Keratinocyte (primary cell): ENCODE measurements at regions not wholly inside any gene's neighbourhood (a gene's known extent, or its start where the extent isn't known, plus 50 kb on each side); places are given as distances from the start of the nearest gene placed in this dataset.

Source experiments
- DNase-seq: peaks from one replicate; pipeline ENCODE4 v3.0.0-alpha.2; 2011; ENCODE audit warnings: low read depth, missing footprints, low spot score
- FAIRE-seq: peaks from 2 replicates; lab custom pipeline; 2011; peaks lifted over from hg19 to GRCh38; lab: Jason Lieb, UNC
- H2AFZ ChIP-seq: 2 replicates; pipeline ENCODE4 v1.6.0; 2012; ENCODE audit warnings: low read length, control low read depth, inconsistent platforms; ENCODE audit not compliant: control insufficient read depth
- H3K27ac ChIP-seq: 2 replicates; pipeline ENCODE4 v1.5.1; 2011; ENCODE audit warnings: low read length; ENCODE audit not compliant: control insufficient read depth, insufficient read depth
- H3K27me3 ChIP-seq: 3 replicates; pipeline ENCODE4 v1.6.0; 2011; ENCODE audit warnings: low read length; ENCODE audit not compliant: control insufficient read depth, insufficient read depth; ENCODE audit errors: extremely low read depth
- H3K36me3 ChIP-seq, 2 experiments: 2 replicates in 1 of 2; 3 replicates in 1 of 2; pipeline ENCODE4 v1.5.1; 2011; ENCODE audit warnings: low read length in 2 of 2, mild to moderate bottlenecking in 1 of 2; ENCODE audit not compliant: control insufficient read depth in 2 of 2, insufficient read depth in 2 of 2; ENCODE audit errors: extremely low read depth in 1 of 2
- H3K4me1 ChIP-seq: 3 replicates; pipeline ENCODE4 v1.5.1; 2011; ENCODE audit warnings: low read length; ENCODE audit not compliant: control insufficient read depth, insufficient read depth; ENCODE audit errors: extremely low read depth
- H3K4me2 ChIP-seq: 3 replicates; pipeline ENCODE4 v1.6.0; 2011; ENCODE audit warnings: low read depth, low read length; ENCODE audit not compliant: control insufficient read depth, insufficient read depth; ENCODE audit errors: extremely low read depth
- H3K4me3 ChIP-seq, 3 experiments: fragments of 200-600 bp in 1 of 3; sonication (generic) in 1 of 3; 2 replicates in 2 of 3; 3 replicates in 1 of 3; pipeline ENCODE4 v1.5.1; 2011 to 2016; ENCODE audit warnings: low read length in 3 of 3, mild to moderate bottlenecking in 3 of 3, control low read depth in 2 of 3, inconsistent platforms in 1 of 3, low read depth in 1 of 3, mixed read lengths in 1 of 3, mixed run types in 1 of 3, moderate library complexity in 1 of 3; ENCODE audit not compliant: control insufficient read depth in 2 of 3, insufficient read depth in 2 of 3; ENCODE audit errors: extremely low read depth in 1 of 3
- H3K79me2 ChIP-seq: 2 replicates; pipeline ENCODE4 v1.6.0; 2012; ENCODE audit warnings: low read length; ENCODE audit not compliant: control insufficient read depth, insufficient read depth
- H3K9ac ChIP-seq: 3 replicates; pipeline ENCODE4 v1.6.0; 2011; ENCODE audit warnings: low read length; ENCODE audit not compliant: control insufficient read depth, insufficient read depth; ENCODE audit errors: extremely low read depth
- H3K9me1 ChIP-seq: 3 replicates; pipeline ENCODE4 v1.6.0; 2011; ENCODE audit warnings: low read length; ENCODE audit not compliant: control insufficient read depth, insufficient read depth; ENCODE audit errors: extremely low read depth
- H3K9me3 ChIP-seq: 2 replicates; pipeline ENCODE4 v1.5.1; 2012; ENCODE audit warnings: low read depth, low read length; ENCODE audit not compliant: control insufficient read depth
- H4K20me1 ChIP-seq: 3 replicates; pipeline ENCODE4 v1.6.0; 2011; ENCODE audit warnings: low read length; ENCODE audit not compliant: control insufficient read depth, insufficient read depth; ENCODE audit errors: extremely low read depth
- EZH2 ChIP-seq: IDR thresholded peaks from one replicate; pipeline ENCODE4 v1.6.1; 2012; ENCODE audit warnings: inconsistent platforms, mild to moderate bottlenecking, low read length, moderate library complexity
- dilution Hi-C: fragments of 300-500 bp; cut with MboI; formaldehyde crosslinking; loops from one replicate; pipeline ENCODE4 v1.7.0; 2020; ENCODE audit warnings: low sequenced_read_pairs; ENCODE audit not compliant: extremely low pct_ligation_motif_present
- TF ChIP-seq, protein P1 (sequence below), 3 experiments: IDR thresholded peaks in 1 of 3; conservative IDR thresholded peaks in 1 of 3; optimal IDR thresholded peaks in 1 of 3; 2 replicates in 2 of 3; 3 replicates in 1 of 3; pipeline versions ENCODE3 to v1.5.1; 2011; ENCODE audit warnings: low read length in 3 of 3, mild to moderate bottlenecking in 3 of 3, moderate library complexity in 2 of 3, control low read depth in 1 of 3, inconsistent platforms in 1 of 3; ENCODE audit not compliant: insufficient read depth in 2 of 3; ENCODE audit errors: extremely low read depth in 1 of 3

DNA sequence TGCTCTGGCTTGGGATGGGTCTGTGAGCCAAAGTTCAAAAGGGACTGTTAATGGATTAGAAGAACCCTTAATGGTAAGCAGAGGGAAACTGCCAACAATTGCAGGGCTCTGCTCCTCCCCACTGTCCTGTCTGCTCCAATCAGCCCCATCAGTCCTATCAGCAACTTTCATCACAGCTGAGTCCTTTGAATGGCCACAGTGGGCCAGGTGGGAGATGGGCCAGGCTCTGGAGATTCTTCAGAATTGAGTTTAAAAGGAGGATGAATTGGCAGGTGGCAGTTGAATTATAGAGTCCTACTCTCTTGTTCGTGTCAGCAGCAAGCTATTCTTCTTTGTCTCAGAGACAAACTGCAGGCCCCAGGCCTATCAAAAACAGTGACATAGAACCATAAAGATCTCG, 573.9 kb downstream of the EPHA4 start:
- Histone ChIP-seq H4K20me1 (no peaks in the 10 kb centered on the region), H3K79me2 (no peaks in the 10 kb centered on the region), H3K36me3 (no peaks in the 10 kb centered on the region), H3K9ac (no peak overlapping the region), H3K27ac (no peak overlapping the region), H3K4me1 (no peaks in the 10 kb centered on the region), H3K9me3 (no peaks in the 10 kb centered on the region), H3K4me2 (no peak overlapping the region), H2AFZ (no peak overlapping the region), H3K9me1 (no peaks in the 10 kb centered on the region), H3K4me3 (no peak overlapping the region), H3K27me3 (no peaks in the 10 kb centered on the region)
- FAIRE-seq (no peak), DNase-seq (no peak)
- dilution Hi-C loops: no loop called here
- TF ChIP-seq EZH2: no peak
- TF ChIP-seq, protein P1, sequence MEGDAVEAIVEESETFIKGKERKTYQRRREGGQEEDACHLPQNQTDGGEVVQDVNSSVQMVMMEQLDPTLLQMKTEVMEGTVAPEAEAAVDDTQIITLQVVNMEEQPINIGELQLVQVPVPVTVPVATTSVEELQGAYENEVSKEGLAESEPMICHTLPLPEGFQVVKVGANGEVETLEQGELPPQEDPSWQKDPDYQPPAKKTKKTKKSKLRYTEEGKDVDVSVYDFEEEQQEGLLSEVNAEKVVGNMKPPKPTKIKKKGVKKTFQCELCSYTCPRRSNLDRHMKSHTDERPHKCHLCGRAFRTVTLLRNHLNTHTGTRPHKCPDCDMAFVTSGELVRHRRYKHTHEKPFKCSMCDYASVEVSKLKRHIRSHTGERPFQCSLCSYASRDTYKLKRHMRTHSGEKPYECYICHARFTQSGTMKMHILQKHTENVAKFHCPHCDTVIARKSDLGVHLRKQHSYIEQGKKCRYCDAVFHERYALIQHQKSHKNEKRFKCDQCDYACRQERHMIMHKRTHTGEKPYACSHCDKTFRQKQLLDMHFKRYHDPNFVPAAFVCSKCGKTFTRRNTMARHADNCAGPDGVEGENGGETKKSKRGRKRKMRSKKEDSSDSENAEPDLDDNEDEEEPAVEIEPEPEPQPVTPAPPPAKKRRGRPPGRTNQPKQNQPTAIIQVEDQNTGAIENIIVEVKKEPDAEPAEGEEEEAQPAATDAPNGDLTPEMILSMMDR (optimal IDR thresholded peaks at IDR 0.05 in 1 of 3, IDR thresholded peaks at IDR 0.05 in 1 of 3, conservative IDR thresholded peaks at IDR 0.05 in 1 of 3; ENCODE audit: extremely low read depth in 1 of 3, insufficient read depth in 2 of 3, low read length in 3 of 3): no peak

DNA sequence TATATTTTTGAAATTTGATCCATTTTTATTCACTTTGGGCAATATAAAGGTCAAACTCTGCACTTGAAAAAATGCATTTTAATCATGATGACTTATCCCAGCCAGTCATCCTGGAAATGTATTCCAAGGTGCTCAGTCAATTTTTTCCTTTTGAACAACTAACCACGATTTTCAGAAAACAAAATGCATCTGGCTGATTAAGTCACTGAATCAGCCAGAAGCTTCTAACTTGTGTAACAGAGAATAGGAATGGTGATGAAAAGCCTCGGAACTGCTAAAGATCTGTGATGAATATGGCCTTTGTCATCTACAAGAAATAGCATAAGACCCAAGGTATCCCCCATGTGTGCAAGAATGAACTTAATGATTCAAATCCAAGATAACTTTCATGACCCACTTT, 572.7 kb downstream of the EPHA4 start:
- Histone ChIP-seq H3K27me3 (no peaks in the 10 kb centered on the region), H3K4me2 (no peak overlapping the region), H2AFZ (no peak overlapping the region), H3K9me3 (no peaks in the 10 kb centered on the region), H3K4me1 (no peaks in the 10 kb centered on the region), H3K27ac (no peak overlapping the region), H3K79me2 (no peaks in the 10 kb centered on the region), H3K36me3 (no peaks in the 10 kb centered on the region), H3K9ac (no peak overlapping the region), H3K9me1 (no peaks in the 10 kb centered on the region), H4K20me1 (no peaks in the 10 kb centered on the region), H3K4me3 (no peak overlapping the region)
- dilution Hi-C loops: no loop called here
- FAIRE-seq (peak; percentile 44), DNase-seq (no peak)
- no peak for TF ChIP-seq EZH2
- TF ChIP-seq, protein P1 (optimal IDR thresholded peaks at IDR 0.05 in 1 of 3, IDR thresholded peaks at IDR 0.05 in 1 of 3, conservative IDR thresholded peaks at IDR 0.05 in 1 of 3; ENCODE audit: extremely low read depth in 1 of 3, insufficient read depth in 2 of 3, low read length in 3 of 3): no peak
